ENCODE measurements at regions not wholly inside any gene's neighbourhood (a gene's known extent, or its start where the extent isn't known, plus 50 kb on each side); places are given as distances from the start of the nearest gene placed in this dataset.
"Not testable (repeated sequence)": the region's sequence is repeated elsewhere in the genome, so short reads cannot be mapped to it uniquely, and the experiment has no call there.

- TF ChIP-seq, protein P1, sequence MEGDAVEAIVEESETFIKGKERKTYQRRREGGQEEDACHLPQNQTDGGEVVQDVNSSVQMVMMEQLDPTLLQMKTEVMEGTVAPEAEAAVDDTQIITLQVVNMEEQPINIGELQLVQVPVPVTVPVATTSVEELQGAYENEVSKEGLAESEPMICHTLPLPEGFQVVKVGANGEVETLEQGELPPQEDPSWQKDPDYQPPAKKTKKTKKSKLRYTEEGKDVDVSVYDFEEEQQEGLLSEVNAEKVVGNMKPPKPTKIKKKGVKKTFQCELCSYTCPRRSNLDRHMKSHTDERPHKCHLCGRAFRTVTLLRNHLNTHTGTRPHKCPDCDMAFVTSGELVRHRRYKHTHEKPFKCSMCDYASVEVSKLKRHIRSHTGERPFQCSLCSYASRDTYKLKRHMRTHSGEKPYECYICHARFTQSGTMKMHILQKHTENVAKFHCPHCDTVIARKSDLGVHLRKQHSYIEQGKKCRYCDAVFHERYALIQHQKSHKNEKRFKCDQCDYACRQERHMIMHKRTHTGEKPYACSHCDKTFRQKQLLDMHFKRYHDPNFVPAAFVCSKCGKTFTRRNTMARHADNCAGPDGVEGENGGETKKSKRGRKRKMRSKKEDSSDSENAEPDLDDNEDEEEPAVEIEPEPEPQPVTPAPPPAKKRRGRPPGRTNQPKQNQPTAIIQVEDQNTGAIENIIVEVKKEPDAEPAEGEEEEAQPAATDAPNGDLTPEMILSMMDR (CRISPR knock-in tag; IDR thresholded peaks at IDR 0.05): not testable (repeated sequence)
- TF ChIP-seq ERF (CRISPR knock-in tag; IDR thresholded peaks at IDR 0.05); ZZZ3 (CRISPR knock-in tag; IDR thresholded peaks at IDR 0.05; ENCODE audit: borderline replicate concordance); HNF4G (IDR thresholded peaks at IDR 0.05; ENCODE audit: borderline replicate concordance, low read depth, low read length); HNF4G (CRISPR knock-in tag; IDR thresholded peaks at IDR 0.05; ENCODE audit: borderline replicate concordance, low read depth); ZNF292 (CRISPR knock-in tag; IDR thresholded peaks at IDR 0.05; ENCODE audit: borderline replicate concordance, low read depth); POLR2AphosphoS5 (IDR thresholded peaks at IDR 0.05; ENCODE audit: low read depth, low read length); JUNB (CRISPR knock-in tag; IDR thresholded peaks at IDR 0.05; ENCODE audit: borderline replicate concordance); SMAD3 (CRISPR knock-in tag; IDR thresholded peaks at IDR 0.05); TP53 (CRISPR knock-in tag; conservative IDR thresholded peaks at IDR 0.05); ZNF737 (CRISPR knock-in tag; IDR thresholded peaks at IDR 0.05; ENCODE audit: borderline replicate concordance): not testable (repeated sequence)
Measured at GRCh38 chr1:143873650-143874049, 98.1 kb downstream of the FAM72C start.
